Mesenchymal stem cell (in vitro differentiated cells and primary cell): ENCODE measurements at regions not wholly inside any gene's neighbourhood (a gene's known extent, or its start where the extent isn't known, plus 50 kb on each side); places are given as distances from the start of the nearest gene placed in this dataset.

ENCODE experiments used
- DNase-seq: peaks from one replicate; pipeline ENCODE4 v3.0.0-alpha.2; 2013
- H2AFZ ChIP-seq: one replicate; pipeline ENCODE4 v1.6.1; 2013; ENCODE audit warnings: low read depth, mild to moderate bottlenecking, control low read depth, inconsistent platforms, low read length, moderate library complexity
- H2AK5ac ChIP-seq: 2 replicates; pipeline ENCODE4 v1.6.1; 2013; ENCODE audit warnings: low read length, moderate library complexity, mild to moderate bottlenecking, inconsistent platforms; ENCODE audit not compliant: severe bottlenecking
- H2BK120ac ChIP-seq: one replicate; pipeline ENCODE4 v1.6.1; 2013; ENCODE audit warnings: low read depth, mild to moderate bottlenecking, inconsistent platforms, low read length, moderate library complexity
- H2BK12ac ChIP-seq, 2 experiments: one replicate each; pipeline ENCODE4 v1.6.1; 2013; ENCODE audit warnings: inconsistent platforms in 2 of 2, low read length in 2 of 2, mild to moderate bottlenecking in 2 of 2, moderate library complexity in 2 of 2, control low read depth in 1 of 2
- H2BK15ac ChIP-seq: one replicate; pipeline ENCODE4 v1.6.1; 2013; ENCODE audit warnings: mild to moderate bottlenecking, low read depth, inconsistent platforms; ENCODE audit not compliant: poor library complexity, severe bottlenecking
- H2BK5ac ChIP-seq: 2 replicates; pipeline ENCODE4 v1.6.1; 2013; ENCODE audit warnings: low read depth, mild to moderate bottlenecking, low read length, control low read depth, inconsistent platforms; ENCODE audit not compliant: poor library complexity, severe bottlenecking
- H3K14ac ChIP-seq, 2 experiments: one replicate each; pipeline ENCODE4 v1.6.1; 2013; ENCODE audit warnings: inconsistent platforms in 2 of 2, low read length in 2 of 2, control low read depth in 1 of 2, mild to moderate bottlenecking in 1 of 2, moderate library complexity in 1 of 2
- H3K18ac ChIP-seq, 2 experiments: one replicate each; pipeline ENCODE4 v1.6.1; 2013; ENCODE audit warnings: inconsistent platforms in 2 of 2, low read length in 2 of 2, control low read depth in 1 of 2, low read depth in 1 of 2, mild to moderate bottlenecking in 1 of 2
- H3K23ac ChIP-seq, 2 experiments: one replicate each; pipeline ENCODE4 v1.6.1; 2013; ENCODE audit warnings: inconsistent platforms in 2 of 2, low read length in 2 of 2, mild to moderate bottlenecking in 2 of 2, moderate library complexity in 2 of 2, control low read depth in 1 of 2
- H3K27ac ChIP-seq: 2 replicates; pipeline ENCODE4 v1.5.1; 2013; ENCODE audit warnings: mild to moderate bottlenecking, moderate library complexity, low read length, control low read depth, inconsistent platforms; ENCODE audit not compliant: poor library complexity, severe bottlenecking
- H3K27me3 ChIP-seq, 2 experiments: 2 replicates each; pipeline versions ENCODE4 v1.6.1 to v1.7.0; 2013; ENCODE audit warnings: low read length in 2 of 2, mild to moderate bottlenecking in 2 of 2, moderate library complexity in 2 of 2, control low read depth in 1 of 2, inconsistent platforms in 1 of 2; ENCODE audit not compliant: control insufficient read depth in 1 of 2, insufficient read depth in 1 of 2
- H3K36me3 ChIP-seq, 2 experiments: 2 replicates each; pipeline versions ENCODE4 v1.6.1 to v1.7.0; 2013; ENCODE audit warnings: low read length in 2 of 2, control low read depth in 1 of 2, inconsistent platforms in 1 of 2, low read depth in 1 of 2, mild to moderate bottlenecking in 1 of 2; ENCODE audit not compliant: insufficient read depth in 2 of 2, control insufficient read depth in 1 of 2
- H3K4ac ChIP-seq, 2 experiments: one replicate each; pipeline ENCODE4 v1.6.1; 2013; ENCODE audit warnings: inconsistent platforms in 2 of 2, low read length in 2 of 2, mild to moderate bottlenecking in 2 of 2, moderate library complexity in 2 of 2, control low read depth in 1 of 2, low read depth in 1 of 2
- H3K4me1 ChIP-seq: 2 replicates; pipeline ENCODE4 v1.6.1; 2013; ENCODE audit warnings: low read depth, low read length, control low read depth; ENCODE audit not compliant: control insufficient read depth, insufficient read depth
- H3K4me2 ChIP-seq: 2 replicates; pipeline ENCODE4 v1.6.1; 2013; ENCODE audit warnings: low read length, mild to moderate bottlenecking, inconsistent platforms; ENCODE audit not compliant: poor library complexity, severe bottlenecking
- H3K4me3 ChIP-seq, 2 experiments: 2 replicates each; pipeline versions ENCODE4 v1.5.1 to v1.7.0; 2013; ENCODE audit warnings: low read length in 2 of 2, mild to moderate bottlenecking in 2 of 2, control low read depth in 1 of 2, low read depth in 1 of 2; ENCODE audit not compliant: insufficient read depth in 1 of 2
- H3K79me1 ChIP-seq: replicated peaks from 2 replicates; pipeline ENCODE4 v1.6.1; 2013; ENCODE audit warnings: mild to moderate bottlenecking, control low read depth, low read length, inconsistent platforms; ENCODE audit not compliant: poor library complexity, severe bottlenecking
- H3K9ac ChIP-seq: 2 replicates; pipeline ENCODE4 v1.7.0; 2013; ENCODE audit warnings: mild to moderate bottlenecking, low read length, moderate library complexity
- H3K9me3 ChIP-seq: 2 replicates; pipeline ENCODE4 v1.7.0; 2013; ENCODE audit warnings: mild to moderate bottlenecking, low read length; ENCODE audit not compliant: control insufficient read depth
- H4K8ac ChIP-seq: one replicate; pipeline ENCODE4 v1.6.1; 2013; ENCODE audit warnings: inconsistent platforms, mild to moderate bottlenecking, low read length, moderate library complexity
- H4K91ac ChIP-seq: one replicate; pipeline ENCODE4 v1.6.1; 2013; ENCODE audit warnings: mild to moderate bottlenecking, low read length, inconsistent platforms
- WGBS: methylation state at CpG from one replicate; pipeline ENCODE4 v1.1.7; 2013; ENCODE audit warnings: mixed read lengths; 5-methylcytosine and 5-hydroxymethylcytosine counted together

DNA sequence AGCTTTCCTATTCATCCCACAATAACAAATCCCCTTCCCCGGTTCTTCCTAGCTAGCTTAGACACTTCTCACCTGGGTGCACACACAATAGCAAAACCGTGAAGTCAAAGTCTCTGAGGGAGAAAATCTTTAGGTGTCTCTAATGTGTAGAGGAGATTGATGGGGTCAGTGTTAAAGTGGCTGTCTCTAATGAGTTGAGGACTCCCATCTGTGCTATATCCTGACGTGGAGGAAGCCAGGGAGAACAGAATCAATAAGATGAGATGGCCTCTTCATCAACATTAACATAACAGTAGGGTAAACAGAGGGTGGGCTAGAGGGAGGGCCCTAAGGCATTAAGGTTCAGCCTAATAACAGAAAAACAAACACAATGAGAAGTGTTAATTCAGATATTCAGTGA is 120.4 kb downstream of the SLC5A7 start:
- Histone ChIP-seq H3K4me1 (no peaks in the 10 kb centered on the region), H3K4ac (no peak overlapping the region), H2BK12ac (no peak overlapping the region), H3K27ac (no peak overlapping the region), H3K23ac (no peak overlapping the region), H3K4me2 (no peak overlapping the region), H4K8ac (no peak overlapping the region), H3K27me3 (no peaks in the 10 kb centered on the region), H3K9ac (no peak overlapping the region), H3K4me3 (no peak overlapping the region), H2BK15ac (no peak overlapping the region), H2AK5ac (no peak overlapping the region), H4K91ac (no peak overlapping the region), H3K9me3 (peaks cover 15% of the 10 kb centered on the region), H3K36me3 (no peaks in the 10 kb centered on the region), H3K14ac (no peak overlapping the region), H2AFZ (no peak overlapping the region), H3K18ac (no peak overlapping the region), H2BK5ac (no peak overlapping the region), H2BK120ac (no peak overlapping the region), H3K79me1 (no peaks in the 10 kb centered on the region)
- 0% methylated on average over 1 of the region's 3 CpGs for WGBS
- no peak for DNase-seq

DNA sequence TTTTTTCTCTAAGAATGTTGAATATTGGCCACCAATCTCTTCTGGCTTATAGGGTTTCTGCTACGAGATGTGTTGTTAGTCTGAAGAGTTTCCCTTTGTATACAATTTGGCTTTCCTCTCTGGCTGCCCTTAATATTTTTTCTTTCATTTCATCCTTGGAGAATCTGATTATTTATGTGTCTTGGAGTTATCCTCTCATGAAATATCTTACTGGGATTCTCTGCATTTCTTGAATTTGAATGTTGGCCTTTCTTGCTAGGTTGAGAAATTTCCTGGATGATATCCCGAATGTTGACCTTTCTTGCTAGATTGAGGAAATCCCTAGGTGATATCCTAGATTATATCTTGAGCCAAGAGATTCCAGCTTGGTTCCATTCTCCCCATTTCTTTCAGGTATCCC is 125.6 kb downstream of the SLC5A7 start:
- Histone ChIP-seq H3K36me3 (no peaks in the 10 kb centered on the region), H3K9ac (no peak overlapping the region), H3K27ac (no peak overlapping the region), H3K18ac (no peak overlapping the region), H2BK5ac (no peak overlapping the region), H4K8ac (no peak overlapping the region), H3K23ac (no peak overlapping the region), H3K14ac (no peak overlapping the region), H3K79me1 (no peaks in the 10 kb centered on the region), H3K4me2 (no peak overlapping the region), H3K4me3 (no peak overlapping the region), H3K27me3 (no peaks in the 10 kb centered on the region), H2BK12ac (no peak overlapping the region), H3K9me3 (peaks cover 15% of the 10 kb centered on the region), H2AFZ (no peak overlapping the region), H4K91ac (no peak overlapping the region), H2BK15ac (no peak overlapping the region), H2AK5ac (no peak overlapping the region), H3K4ac (no peak overlapping the region), H3K4me1 (no peaks in the 10 kb centered on the region), H2BK120ac (no peak overlapping the region)
- 50% methylated on average over 1 of the region's 2 CpGs for WGBS
- DNase-seq: no peak

DNA sequence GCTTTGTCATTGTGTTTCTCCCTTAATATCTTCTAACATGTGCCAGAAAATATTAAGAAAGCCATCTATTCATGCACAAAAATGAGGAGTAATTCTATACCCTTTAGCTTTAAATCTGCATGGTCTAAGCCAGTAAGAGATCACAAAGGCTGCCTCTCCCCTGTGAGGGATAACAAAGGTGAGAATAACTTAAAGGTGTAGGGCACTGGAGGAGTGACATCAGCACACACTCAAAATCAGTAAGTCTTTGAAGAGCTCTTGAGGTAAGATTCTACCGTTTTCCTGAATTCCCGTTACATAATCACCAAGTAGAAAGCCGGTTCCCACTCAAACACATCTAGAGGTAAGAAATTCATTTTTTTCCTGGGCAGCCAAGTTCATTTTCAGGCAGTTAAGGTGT is 123.9 kb upstream of the SULT1C3 start:
- no peak overlapping the region for H3K4me3 ChIP-seq
- 71% methylated on average over 3 of the region's 3 CpGs for WGBS
- no peak overlapping the region for H3K23ac ChIP-seq
- no peak overlapping the region for H2AK5ac ChIP-seq
- H4K91ac ChIP-seq: no peak overlapping the region
- no peak for DNase-seq
- H2BK5ac ChIP-seq: no peak overlapping the region
- H2BK12ac ChIP-seq: no peak overlapping the region
- no peak overlapping the region for H3K9ac ChIP-seq
- no peak overlapping the region for H2BK120ac ChIP-seq
- H3K4me1 ChIP-seq: no peaks in the 10 kb centered on the region
- no peaks in the 10 kb centered on the region for H3K79me1 ChIP-seq
- H3K18ac ChIP-seq: no peak overlapping the region
- H3K4ac ChIP-seq: no peak overlapping the region
- no peak overlapping the region for H2BK15ac ChIP-seq
- no peak overlapping the region for H3K14ac ChIP-seq
- no peaks in the 10 kb centered on the region for H3K36me3 ChIP-seq
- H3K4me2 ChIP-seq: no peak overlapping the region
- H2AFZ ChIP-seq: no peak overlapping the region
- no peak overlapping the region for H4K8ac ChIP-seq
- H3K27ac ChIP-seq: no peak overlapping the region
- H3K27me3 ChIP-seq: no peaks in the 10 kb centered on the region
- H3K9me3 ChIP-seq: peaks cover 2% of the 10 kb centered on the region

DNA sequence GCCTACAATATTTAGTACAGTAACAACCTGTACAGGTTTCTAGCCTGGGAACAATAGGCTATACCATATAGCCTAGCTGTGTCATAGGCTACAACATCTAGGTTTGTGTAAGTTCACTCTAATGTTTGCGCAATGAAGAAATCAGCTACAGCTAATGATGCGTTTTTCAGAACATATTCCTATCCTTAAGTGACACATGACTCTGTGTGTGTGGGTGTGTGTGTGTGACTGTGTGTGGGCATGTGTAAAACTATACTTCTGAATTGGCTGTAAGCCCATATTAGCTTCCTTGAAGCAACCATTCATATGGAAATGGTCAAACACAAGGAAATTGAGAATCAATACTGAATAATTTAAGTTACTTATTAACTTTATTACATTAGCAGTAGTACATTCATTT is 120.8 kb upstream of the SULT1C3 start:
- no peak overlapping the region for H3K9ac ChIP-seq
- WGBS: 80% methylated on average over 1 of the region's 2 CpGs
- no peak overlapping the region for H3K27ac ChIP-seq
- H3K4me3 ChIP-seq: no peak overlapping the region
- no peaks in the 10 kb centered on the region for H3K79me1 ChIP-seq
- H3K23ac ChIP-seq: no peak overlapping the region
- no peak overlapping the region for H2BK12ac ChIP-seq
- H3K36me3 ChIP-seq: no peaks in the 10 kb centered on the region
- no peak for DNase-seq
- no peak overlapping the region for H3K18ac ChIP-seq
- no peak overlapping the region for H2BK5ac ChIP-seq
- no peak overlapping the region for H4K8ac ChIP-seq
- H3K9me3 ChIP-seq: no peaks in the 10 kb centered on the region
- H3K14ac ChIP-seq: no peak overlapping the region
- H3K4me2 ChIP-seq: no peak overlapping the region
- no peaks in the 10 kb centered on the region for H3K4me1 ChIP-seq
- H2BK15ac ChIP-seq: no peak overlapping the region
- no peak overlapping the region for H4K91ac ChIP-seq
- no peak overlapping the region for H2BK120ac ChIP-seq
- H2AFZ ChIP-seq: no peak overlapping the region
- H2AK5ac ChIP-seq: no peak overlapping the region
- no peak overlapping the region for H3K4ac ChIP-seq
- H3K27me3 ChIP-seq: no peaks in the 10 kb centered on the region
